ENCODE measurements at regions not wholly inside any gene's neighbourhood (a gene's known extent, or its start where the extent isn't known, plus 50 kb on each side); places are given as distances from the start of the nearest gene placed in this dataset.

GRCh38 chr20:33908336-33908735 lies 85.4 kb upstream of the RALY start:
- Histone ChIP-seq H3K9me3 (ENCODE audit: control insufficient read depth in 4 of 4, low read length in 3 of 4) (no peaks in the 10 kb centered on the region), H3K36me3 (ENCODE audit: control insufficient read depth in 4 of 4, insufficient read depth in 3 of 4, low read depth in 1 of 4, low read length in 3 of 4) (no peaks in the 10 kb centered on the region), H3K9ac (ENCODE audit: low read depth in 1 of 2, low read length in 2 of 2) (no peak overlapping the region), H3K4me3 (ENCODE audit: low read depth in 1 of 3, low read length in 3 of 3) (no peak overlapping the region), H3K27ac (ENCODE audit: low read depth in 1 of 2, low read length in 2 of 2) (no peak overlapping the region), H3K4me1 (ENCODE audit: control insufficient read depth in 4 of 4, insufficient read depth in 4 of 4, low read length in 3 of 4) (no peaks in the 10 kb centered on the region), H3K27me3 (ENCODE audit: control insufficient read depth in 4 of 4, insufficient read depth in 4 of 4, low read length in 3 of 4) (no peaks in the 10 kb centered on the region)
- TF ChIP-seq REST (IDR thresholded peaks at IDR 0.05) (no peak), EGR1 (IDR thresholded peaks at IDR 0.05; ENCODE audit: low read depth in 2 of 2) (no peak), SP1 (IDR thresholded peaks at IDR 0.05) (no peak), TAF1 (conservative IDR thresholded peaks at IDR 0.05) (no peak), HNF4G (IDR thresholded peaks at IDR 0.05) (no peak), FOXA1 (IDR thresholded peaks at IDR 0.05) (no peak), ATF3 (IDR thresholded peaks at IDR 0.05) (no peak), JUND (IDR thresholded peaks at IDR 0.05) (no peak), CTCF (IDR thresholded peaks at IDR 0.05; ENCODE audit: low read depth, low read length, missing input control) (no peak), HNF4A (conservative IDR thresholded peaks at IDR 0.05) (no peak), NR2F2 (IDR thresholded peaks at IDR 0.05) (no peak), FOXA2 (IDR thresholded peaks at IDR 0.05) (no peak), RAD21 (IDR thresholded peaks at IDR 0.05) (no peak), YY1 (IDR thresholded peaks at IDR 0.05) (no peak), MAX (IDR thresholded peaks at IDR 0.05) (no peak)
- DNase-seq (ENCODE audit: low spot score): no peak
- WGBS: 67% methylated on average over 6 of the region's 6 CpGs

GRCh38 chr20:33908868-33909267 lies 84.8 kb upstream of the RALY start:
- Histone ChIP-seq H3K4me3 (ENCODE audit: low read depth in 1 of 3, low read length in 3 of 3) (no peak overlapping the region), H3K27ac (ENCODE audit: low read depth in 1 of 2, low read length in 2 of 2) (no peak overlapping the region), H3K27me3 (ENCODE audit: control insufficient read depth in 4 of 4, insufficient read depth in 4 of 4, low read length in 3 of 4) (no peaks in the 10 kb centered on the region), H3K36me3 (ENCODE audit: control insufficient read depth in 4 of 4, insufficient read depth in 3 of 4, low read depth in 1 of 4, low read length in 3 of 4) (no peaks in the 10 kb centered on the region), H3K9ac (ENCODE audit: low read depth in 1 of 2, low read length in 2 of 2) (no peak overlapping the region), H3K9me3 (ENCODE audit: control insufficient read depth in 4 of 4, low read length in 3 of 4) (no peaks in the 10 kb centered on the region), H3K4me1 (ENCODE audit: control insufficient read depth in 4 of 4, insufficient read depth in 4 of 4, low read length in 3 of 4) (no peaks in the 10 kb centered on the region)
- no peak for DNase-seq (ENCODE audit: low spot score)
- TF ChIP-seq HNF4G (IDR thresholded peaks at IDR 0.05) (no peak), FOXA2 (IDR thresholded peaks at IDR 0.05) (no peak), HNF4A (conservative IDR thresholded peaks at IDR 0.05) (no peak), REST (IDR thresholded peaks at IDR 0.05) (no peak), TAF1 (conservative IDR thresholded peaks at IDR 0.05) (no peak), CTCF (IDR thresholded peaks at IDR 0.05; ENCODE audit: low read depth, low read length, missing input control) (no peak), YY1 (IDR thresholded peaks at IDR 0.05) (no peak), RAD21 (IDR thresholded peaks at IDR 0.05) (no peak), NR2F2 (IDR thresholded peaks at IDR 0.05) (no peak), RXRA (IDR thresholded peaks at IDR 0.05) (no peak), ZBTB33 (IDR thresholded peaks at IDR 0.05) (no peak), JUND (IDR thresholded peaks at IDR 0.05) (no peak), EGR1 (IDR thresholded peaks at IDR 0.05; ENCODE audit: low read depth in 2 of 2) (no peak), ATF3 (IDR thresholded peaks at IDR 0.05) (no peak)
- WGBS: 93% methylated on average over 6 of the region's 6 CpGs

All from liver (tissue), 8 donors.